ENCODE measurements at regions not wholly inside any gene's neighbourhood (a gene's known extent, or its start where the extent isn't known, plus 50 kb on each side); places are given as distances from the start of the nearest gene placed in this dataset.
"Not testable (repeated sequence)": the region's sequence is repeated elsewhere in the genome, so short reads cannot be mapped to it uniquely, and the experiment has no call there.

DNA sequence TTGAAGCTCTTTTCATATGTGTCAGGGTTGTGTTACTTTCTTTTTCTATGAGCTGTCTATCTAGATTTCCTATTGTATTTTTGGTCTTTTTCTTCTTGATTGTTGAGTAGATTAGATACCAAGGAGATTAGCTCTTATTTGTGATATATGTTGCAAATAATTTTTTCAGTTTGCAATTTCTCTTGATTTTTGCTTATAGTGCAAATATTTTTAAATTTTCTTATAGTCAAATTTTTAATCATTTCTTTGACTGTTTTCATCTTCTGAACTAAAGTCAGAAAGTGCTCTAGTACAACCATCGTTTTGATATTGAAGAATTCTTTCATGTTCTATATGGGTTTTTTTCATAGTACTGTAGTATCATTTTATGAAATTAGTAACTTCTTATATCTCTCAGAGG is 193.7 kb downstream of the OSTF1 start:
- no peak for DNase-seq

DNA sequence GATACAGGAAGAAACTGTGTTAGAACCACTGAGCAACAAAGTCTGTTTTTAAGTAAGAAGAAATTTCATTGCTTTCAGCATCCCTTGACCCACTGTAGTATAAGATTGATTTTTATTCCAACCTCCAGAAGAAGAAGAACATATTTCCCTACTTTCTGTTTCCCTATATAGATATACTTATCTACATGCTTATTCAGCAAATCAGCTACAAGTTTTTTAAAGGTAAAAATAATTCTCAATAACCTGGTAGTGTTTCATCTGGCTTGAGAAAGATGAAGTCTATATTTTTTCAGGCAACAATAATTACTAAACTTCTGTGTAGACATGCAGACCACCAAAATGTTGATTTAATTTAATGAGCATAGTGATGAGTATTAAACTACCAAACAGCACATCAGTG is 201.0 kb downstream of the OSTF1 start:
- DNase-seq = no peak

DNA sequence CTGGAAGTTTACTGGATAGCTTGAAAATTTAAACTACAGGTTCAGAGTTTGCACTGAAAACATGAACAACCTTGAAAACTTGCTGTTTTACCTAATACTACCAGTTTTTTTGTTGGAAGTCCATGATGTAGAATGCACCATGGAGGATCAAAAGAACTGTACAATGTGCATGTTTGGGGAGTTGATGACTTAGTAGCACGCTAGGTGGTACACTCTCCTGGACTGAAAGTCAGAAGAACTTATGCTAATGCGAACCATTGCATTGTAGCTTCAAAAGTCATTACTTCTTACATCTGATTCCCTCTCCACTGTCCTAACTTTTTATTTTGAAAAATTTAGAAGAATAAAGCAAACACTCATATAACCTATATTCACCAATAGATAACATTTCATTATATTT is 211.0 kb downstream of the OSTF1 start:
- DNase-seq = no peak

DNA sequence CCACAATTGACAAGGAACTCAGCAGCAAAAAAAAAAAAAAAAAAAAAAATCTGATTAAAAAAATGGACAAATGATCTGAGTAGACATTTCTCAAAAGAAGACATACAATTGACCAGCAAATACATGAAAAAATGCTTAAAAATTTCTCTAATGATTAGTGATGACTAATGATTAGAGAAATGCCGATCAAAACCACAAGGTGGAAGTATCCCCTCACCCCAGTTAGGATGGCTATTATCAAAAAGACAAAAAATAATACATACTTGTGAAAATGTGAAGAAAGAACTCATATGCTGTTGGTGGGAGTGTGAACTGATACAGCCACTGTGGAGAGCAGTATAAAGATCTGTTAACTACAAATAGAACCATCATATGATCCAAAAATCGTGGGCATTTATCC is 245.3 kb downstream of the OSTF1 start:
- DNase-seq = peak; percentile 3

DNA sequence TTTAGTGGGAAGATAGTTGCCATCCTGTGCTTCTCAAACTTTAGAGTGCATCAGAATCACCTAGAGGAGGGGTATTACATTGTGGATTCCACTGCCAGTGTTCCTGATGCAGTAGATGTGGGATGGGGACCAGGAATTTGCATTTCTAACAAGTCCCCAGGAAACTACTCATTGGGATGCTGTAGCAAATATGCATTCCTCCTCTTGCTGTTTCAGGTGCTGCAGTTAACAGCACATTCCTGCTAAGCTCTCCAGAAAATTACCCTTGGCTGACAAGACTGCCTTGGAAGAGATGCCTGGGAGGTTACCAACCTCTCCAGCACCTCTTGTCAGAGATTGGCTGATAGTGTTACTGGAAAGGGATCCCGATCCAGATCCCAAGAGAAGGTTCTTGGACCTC is 270.5 kb downstream of the OSTF1 start:
- no peak for DNase-seq

DNA sequence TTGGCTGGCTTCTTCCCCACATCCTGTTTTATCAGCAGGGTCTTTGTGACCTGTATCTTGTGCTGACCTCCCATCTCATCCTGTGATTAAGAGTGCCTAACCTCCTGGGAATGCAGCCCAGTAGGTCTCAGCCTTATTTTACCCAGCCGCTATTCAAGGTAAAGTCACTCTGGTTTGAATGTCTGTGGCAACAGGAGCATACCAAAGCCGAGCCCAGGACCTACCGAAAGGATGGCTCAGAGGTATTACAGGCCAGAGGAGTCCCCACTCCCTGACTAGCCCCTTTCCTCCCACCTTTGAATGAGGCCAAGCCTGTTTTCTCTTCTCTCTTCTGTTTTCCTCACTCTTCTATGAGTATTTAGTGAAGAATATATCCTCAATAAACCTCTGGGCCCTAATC is 271.3 kb downstream of the OSTF1 start:
- DNase-seq = no peak

DNA sequence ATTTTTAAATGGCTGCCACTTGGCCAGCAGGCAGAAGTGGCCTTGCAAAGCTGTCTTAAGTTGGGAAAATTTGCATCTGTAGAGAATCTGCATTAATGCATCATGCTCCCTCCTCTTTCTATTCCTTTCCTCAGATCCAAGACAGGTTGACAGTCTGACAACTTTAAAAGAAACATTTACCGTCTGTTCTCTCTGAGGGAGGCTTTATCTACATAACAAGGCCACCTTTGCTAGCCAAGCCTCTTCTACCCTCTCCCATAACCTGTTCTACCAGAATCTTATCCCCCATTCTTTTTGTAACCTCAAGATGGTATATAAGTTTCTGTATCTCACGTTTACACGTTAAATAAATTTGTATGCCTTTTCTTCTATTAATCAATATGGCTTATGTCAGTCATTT is 271.9 kb downstream of the OSTF1 start:
- DNase-seq = no peak

DNA sequence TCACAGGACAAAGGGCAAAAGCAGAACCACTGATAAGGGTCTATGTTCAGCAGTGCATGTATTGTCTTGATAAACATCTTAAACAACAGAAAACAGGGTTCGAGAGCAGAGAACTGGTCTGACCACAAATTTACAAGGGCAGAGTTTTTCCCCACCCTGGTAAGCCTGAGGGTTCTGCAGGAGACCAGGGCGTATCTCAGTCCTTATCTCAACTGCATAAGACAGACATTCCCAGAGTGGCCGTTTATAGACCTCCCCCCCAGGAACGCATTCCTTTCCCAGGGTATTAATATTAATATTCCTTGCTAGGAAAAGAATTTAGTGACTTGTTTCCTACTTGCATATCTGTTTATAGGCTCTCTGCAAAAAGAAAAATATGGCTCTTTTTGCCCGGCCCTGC is 274.1 kb downstream of the OSTF1 start:
- DNase-seq = not testable (repeated sequence)

DNA sequence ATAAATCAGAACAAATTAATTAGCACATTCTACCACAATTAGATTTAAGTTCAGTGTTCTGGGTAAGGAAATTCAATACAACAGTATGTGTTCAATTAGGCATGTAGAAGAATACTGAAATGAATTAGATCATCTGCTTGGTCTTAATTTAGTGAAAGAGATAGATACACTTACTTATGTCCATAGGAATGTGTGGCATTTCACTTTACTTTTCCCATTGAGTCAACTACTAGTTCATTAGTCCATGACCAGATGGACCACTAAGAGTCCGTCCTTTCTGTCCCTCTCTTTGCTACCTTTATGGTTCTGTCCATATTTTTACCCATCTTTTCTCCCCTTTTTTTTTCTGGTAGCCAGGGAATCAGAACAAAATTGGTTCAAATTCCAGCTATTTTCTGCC is 276.9 kb downstream of the OSTF1 start:
- DNase-seq = no peak

DNA sequence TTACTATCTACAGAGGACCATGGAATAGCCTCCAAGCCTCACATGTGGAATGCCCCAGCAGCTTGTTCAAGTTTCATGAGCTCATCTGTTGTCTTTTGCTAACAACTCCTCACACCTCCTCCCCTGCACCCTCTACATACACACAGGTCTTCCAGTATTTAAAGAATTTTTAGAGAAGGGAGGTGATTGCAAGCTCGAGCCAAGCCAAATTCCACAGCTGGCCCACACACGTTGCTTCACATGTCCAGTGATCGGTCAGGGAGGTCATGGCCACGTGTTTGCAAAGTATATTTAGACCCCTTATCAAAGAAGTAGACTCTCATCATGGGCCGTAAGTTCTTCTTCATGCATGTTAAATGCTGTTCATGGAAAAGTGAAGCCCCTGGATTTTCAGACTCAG is 281.7 kb downstream of the OSTF1 start:
- DNase-seq = no peak

DNA sequence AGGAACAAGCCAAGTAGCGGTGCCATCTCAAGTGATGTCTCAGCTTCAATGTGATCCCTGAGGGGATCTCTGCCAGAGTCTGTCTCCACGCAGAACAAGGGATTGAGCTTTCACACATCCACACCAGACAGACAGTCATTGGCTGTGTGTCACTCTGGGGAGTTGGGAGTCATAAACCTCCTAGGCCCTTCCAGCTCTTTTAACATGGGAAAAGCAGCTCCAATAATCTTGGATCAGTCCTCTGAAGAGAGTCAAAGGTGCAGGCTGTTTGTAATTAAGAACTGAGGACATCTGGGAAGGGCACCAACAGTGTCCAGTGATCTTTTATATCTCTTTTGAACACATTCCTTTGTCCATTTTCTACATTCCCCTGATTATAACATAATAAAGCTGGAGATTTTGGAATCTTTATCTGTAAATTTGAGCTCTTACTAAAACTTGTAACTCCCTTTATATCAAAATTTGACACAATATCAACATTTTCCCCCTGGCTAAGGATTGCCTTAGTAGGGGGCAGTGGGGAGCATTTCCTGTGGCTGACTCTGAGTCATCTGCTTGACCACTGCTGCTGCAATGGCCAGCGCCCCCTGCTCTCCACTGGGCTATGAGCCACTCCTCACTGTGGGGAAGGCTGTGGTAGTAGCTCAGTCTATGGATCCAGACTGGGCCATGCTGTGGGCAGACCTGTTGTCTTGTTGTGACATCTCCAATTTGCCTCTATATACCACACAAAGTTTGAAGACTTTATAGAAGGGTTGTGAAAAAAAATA is 284.4 kb downstream of the OSTF1 start:
- DNase-seq = no peak

DNA sequence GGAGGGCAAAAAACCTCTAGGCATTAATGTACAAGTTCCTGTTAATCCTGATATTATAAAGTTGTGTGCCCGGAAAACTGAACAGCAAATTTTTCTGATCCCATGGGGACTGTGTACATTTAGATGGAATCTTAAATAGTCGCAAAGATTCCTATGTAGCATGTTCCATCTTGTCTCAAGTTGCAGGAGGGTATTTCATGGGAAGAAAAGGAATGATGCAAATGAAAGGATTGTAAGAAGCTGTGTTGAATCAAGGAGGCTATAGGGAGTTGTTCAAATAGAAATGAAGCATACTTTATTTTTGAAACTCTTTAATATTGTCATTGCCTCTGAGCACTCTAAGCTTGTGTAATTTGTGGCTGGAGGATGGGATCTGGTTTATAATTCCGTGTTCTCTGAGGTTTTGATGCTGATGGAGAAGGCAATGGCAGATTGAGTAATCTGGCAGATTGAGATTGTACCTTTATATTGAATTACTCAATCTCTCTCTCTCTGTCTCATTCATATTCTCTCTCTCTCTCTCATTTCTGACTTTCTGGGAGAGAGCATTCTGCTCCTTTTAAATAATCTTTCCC is 288.5 kb downstream of the OSTF1 start:
- DNase-seq = peak; percentile 9

DNA sequence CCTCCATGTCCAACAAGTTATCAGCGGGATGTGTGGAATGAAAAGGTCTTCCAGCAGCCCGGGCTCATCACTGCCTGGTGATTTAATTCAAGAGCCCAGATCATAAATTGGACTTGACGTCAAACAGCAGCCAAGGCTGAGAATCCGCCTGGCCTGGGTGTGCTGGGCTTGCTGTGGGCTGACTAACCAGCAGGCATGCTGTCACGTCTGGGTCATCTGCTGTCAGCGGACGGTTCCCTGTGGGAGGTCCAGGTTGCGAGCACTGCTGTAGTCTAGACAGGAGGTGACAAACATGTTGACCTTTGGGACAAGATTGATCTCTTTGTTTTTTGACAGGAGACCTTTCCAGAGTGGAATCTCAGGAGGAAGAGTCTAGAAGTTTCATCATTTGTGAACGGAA is 289.7 kb downstream of the OSTF1 start:
- DNase-seq = no peak

DNA sequence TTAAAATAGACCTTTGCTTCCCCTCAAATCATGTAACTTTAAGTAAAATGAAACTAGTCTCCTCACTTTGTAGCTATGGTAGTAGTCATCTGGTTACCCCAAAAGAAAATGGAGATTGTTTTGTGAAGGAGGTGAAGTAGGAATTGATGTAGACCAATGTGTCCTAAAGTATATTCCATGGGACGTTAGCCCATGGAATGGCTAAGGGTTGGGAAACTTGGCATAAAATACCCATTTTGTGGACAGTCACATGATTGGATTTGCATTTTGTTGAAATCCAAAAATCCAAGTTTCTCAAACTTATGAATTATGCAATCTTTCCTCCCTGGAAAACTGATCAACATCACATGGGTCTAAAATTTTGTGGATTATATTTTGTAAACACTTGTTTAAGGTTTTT is 290.6 kb downstream of the OSTF1 start:
- DNase-seq = no peak

DNA sequence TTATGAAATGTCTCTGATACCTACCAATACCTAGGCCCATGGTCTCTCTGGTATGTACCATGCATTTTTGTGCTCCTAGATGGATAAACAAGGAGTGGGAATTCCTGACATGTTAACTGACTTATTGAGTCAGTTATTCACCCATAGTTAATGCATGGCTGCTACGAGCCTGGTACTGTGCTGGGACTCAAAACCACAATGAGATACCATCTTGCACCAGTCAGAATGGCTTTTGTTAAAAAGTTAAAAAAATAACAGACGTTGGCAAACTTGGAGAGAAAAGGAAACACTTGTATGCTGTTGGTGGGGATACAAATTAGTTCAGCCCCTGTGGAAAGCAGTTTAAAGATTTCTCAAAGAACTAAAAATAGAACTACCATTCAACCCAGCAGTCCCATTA is 293.8 kb downstream of the OSTF1 start:
- no peak for DNase-seq

DNA sequence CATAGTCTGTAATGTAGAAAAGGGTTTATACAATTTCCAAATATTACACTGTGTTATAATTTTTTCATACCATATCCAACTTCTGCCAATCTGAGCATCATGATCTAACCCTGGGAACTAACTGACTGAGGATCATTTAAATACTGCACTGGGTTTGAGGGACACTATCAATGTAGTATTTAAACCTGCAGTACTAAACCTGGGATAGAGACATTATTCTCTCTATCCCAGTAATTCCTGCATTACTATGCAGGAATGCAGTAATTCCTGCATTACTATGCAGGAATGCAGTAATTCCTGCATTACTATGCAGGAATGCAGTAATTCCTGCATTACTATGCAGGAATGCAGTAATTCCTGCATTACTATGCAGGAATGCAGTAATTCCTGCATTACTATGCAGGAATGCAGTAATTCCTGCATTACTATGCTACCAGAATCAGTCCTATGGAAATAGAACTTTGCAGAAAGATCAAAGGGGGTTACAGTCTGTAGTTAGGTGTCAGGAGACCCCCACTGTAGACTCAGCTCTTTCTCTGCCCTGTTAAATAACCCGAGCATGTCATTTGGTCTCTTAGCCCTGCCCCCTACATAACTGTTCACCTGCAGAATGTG is 295.2 kb downstream of the OSTF1 start:
- not testable (repeated sequence) for DNase-seq

DNA sequence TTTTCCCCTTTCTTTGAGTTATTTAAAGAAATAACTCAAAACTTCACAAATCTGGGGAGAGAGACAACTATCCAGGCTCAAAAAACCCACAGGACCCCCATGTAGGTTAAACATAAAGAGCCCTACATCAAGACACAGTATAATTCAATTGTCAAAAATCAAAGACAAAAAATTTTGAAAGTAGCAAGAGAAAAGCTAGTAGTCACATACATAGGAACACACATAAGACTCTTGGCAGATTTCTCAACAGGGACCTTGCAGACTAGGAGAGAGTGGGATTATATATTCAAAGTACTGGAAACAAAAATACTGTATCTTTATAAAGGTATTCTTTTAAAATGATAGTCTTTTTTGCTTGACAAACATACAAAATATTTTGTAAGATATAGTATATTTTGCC is 296.9 kb downstream of the OSTF1 start:
- DNase-seq = no peak

DNA sequence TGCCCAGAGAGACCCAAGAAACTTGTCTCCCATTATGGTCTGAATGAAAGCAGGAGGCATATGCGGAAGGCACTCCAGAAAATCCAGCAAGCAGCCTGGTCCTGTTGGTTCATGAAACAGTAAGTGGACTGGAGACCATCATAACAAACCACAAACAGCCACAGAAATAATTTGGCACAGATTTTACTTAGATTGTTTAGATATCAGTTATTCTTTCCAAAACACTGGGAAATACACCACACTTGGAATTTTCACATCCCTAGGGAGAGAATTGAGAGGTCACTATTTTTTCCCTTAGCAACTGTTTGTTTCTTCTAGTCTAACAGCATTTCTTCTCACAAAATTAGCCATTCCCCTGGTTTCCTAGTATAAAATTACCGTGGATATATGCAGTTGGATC is 300.8 kb downstream of the OSTF1 start:
- peak; percentile 4 for DNase-seq

DNA sequence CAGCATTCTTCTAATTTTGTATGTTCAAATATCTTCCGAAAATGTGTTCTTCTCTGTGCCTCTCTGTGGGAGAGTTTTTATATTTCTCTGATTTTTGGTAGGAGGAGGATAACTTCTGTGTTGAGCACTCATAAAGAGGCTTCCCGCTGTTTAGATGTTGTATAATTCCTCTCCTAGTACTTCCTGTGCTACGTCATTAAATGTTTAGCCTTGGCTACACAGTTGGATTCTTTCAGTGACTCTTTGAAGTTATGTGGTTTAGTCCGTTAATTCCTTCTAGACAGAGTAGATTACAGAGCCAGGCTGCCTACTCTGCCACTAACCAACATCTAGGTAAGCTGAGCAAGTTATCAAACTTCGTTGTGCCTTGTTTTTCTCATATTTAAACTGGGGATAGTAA is 302.6 kb downstream of the OSTF1 start:
- DNase-seq = no peak

DNA sequence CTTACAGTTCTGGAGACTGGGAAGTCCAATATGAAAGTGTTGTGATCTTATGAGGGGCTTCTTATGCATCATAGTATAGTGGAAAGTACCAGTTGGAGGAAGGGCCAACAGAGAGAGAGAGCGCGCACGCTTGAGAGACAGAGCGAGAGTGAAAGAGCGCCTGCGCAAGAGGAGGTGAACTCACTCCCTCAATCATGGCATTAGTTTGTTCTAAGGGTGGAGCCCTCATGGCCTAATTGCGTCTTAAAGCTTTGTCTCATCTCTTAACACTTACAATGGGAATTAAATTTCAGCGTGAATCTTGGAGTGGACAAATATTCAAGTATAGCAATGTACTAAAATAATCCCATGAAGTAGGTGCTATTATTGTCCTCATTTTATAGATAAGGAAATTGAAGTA is 303.2 kb downstream of the OSTF1 start:
- no peak for DNase-seq

DNA sequence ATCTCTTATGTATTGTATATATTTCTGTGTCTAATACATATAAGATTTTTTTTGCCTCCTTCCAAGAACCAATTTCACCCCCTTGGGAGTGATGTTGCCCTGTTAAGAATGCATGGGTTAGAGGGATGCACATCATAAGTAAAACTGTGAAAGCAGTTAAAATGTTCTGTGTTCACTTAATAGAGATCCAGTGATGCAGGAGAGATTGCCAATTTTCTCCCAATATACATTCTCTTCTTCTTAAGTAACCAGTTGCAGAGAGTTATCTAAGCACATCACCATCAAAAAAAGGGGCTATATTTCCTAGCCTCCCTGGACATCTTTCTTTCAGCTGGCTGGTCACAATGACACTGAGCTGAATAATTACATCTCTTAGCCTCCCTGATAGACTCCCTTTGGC is 307.0 kb downstream of the OSTF1 start:
- DNase-seq = no peak

DNA sequence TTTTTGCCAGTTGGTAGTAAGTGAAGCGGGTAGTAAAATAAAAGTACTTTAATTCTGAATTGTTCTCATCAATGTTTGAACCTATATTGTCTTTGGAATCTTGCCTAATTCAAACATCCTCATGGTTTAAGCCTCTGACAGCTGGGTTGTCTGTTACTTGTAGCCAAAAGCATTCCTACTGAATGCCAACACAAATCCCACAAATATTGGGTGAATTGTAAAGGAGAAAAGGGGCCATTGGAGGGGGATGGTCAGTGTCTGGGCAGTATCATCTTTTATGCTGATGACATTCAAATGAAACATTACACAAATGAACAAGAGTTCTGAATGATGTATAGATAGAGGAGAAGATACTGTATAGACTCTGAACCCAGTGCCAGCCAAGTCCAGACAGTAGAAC is 309.5 kb downstream of the OSTF1 start:
- DNase-seq = no peak

DNA sequence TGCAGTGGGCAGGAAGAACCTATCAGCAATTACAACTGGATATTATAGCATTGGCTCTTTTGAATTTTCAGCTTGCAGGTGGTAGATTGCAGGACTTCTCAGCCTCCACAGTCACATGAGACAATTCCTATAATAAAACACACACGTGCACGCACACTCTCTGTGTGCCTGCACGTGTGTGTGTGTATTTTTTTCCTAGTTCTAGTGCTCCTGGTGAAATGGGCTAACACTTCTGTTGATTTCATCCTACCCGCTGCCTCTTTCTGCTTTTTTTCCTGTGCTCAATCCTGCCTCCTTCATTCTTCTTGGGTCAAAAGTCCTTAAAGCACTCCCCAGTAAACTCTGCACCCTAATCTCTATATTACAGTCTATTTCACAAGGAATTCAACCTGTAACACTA is 320.1 kb downstream of the OSTF1 start:
- no peak for DNase-seq

DNA sequence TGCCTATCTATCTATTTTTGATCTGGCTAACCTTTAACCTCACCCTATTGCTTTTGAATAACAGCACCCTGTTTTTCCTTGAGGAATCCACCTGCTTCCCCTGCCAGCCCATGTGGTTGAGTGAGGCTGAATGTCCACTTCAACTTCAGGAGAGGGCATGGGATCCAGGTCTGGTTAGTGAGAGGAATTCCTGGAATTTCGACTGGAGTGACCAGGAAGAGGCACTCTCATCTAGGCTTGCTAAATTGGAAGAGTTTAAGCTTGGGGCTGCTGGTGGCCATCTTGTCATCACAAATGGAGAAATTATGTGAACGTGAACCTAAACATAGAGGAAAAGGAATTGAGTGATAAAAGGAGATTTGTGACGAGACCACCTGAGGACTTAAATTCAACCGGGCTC is 322.1 kb downstream of the OSTF1 start:
- no peak for DNase-seq

All from tongue (tissue), 1 donor.